HEK293 (cell line): ENCODE measurements at regions not wholly inside any gene's neighbourhood (a gene's known extent, or its start where the extent isn't known, plus 50 kb on each side); places are given as distances from the start of the nearest gene placed in this dataset.

ENCODE experiments used
- CTCF ChIA-PET: fragments of 350-600 bp; formaldehyde crosslinking; extraction: SDS; loops from one replicate; lab custom pipeline; 2021; ENCODE audit warnings: antibody characterized with exemption; lab: Yijun Ruan, JAX
- POLR2A ChIA-PET: fragments of 300-600 bp; formaldehyde crosslinking; extraction: SDS; loops from one replicate; lab custom pipeline; 2020; ENCODE audit warnings: antibody characterized with exemption, inconsistent platforms; lab: Yijun Ruan, JAX
- H3K27ac ChIP-seq: fragments of 200-500 bp; sonication (Bioruptor generic); 2 replicates; pipeline ENCODE4 v1.5.1; 2014; ENCODE audit warnings: low read depth, low read length, control low read depth, inconsistent platforms; ENCODE audit errors: extremely low read depth
- H3K36me3 ChIP-seq, 2 experiments: fragments of 200-500 bp in 1 of 2; sonication (Bioruptor generic) in 1 of 2; 1 replicate in 1 of 2; 2 replicates in 1 of 2; pipeline ENCODE4 v1.5.1; 2014 to 2017; ENCODE audit warnings: inconsistent platforms in 2 of 2, low read length in 2 of 2; ENCODE audit not compliant: control insufficient read depth in 2 of 2, insufficient read depth in 1 of 2
- H3K4me1 ChIP-seq: fragments of 200-500 bp; sonication (Bioruptor generic); 2 replicates; pipeline ENCODE4 v1.5.1; 2014; ENCODE audit warnings: mild to moderate bottlenecking, low read length, inconsistent platforms; ENCODE audit not compliant: control insufficient read depth, insufficient read depth
- H3K4me3 ChIP-seq: 2 replicates; pipeline ENCODE4 v1.5.1; 2011; ENCODE audit warnings: low read depth, mild to moderate bottlenecking, control low read depth, low read length, moderate library complexity
- H3K9me3 ChIP-seq: fragments of 200-500 bp; sonication (Bioruptor generic); 2 replicates; pipeline ENCODE4 v1.5.1; 2014; ENCODE audit warnings: low read depth, low read length, inconsistent platforms; ENCODE audit not compliant: control insufficient read depth, insufficient read depth
- CTCF ChIP-seq: fragments of 450-650 bp; formaldehyde crosslinking; IDR thresholded peaks from 2 replicates; pipeline ENCODE4 v1.5.1; 2016; ENCODE audit warnings: missing biosample characterization, missing genetic modification characterization
- GLI4 ChIP-seq: fragments of 450-650 bp; formaldehyde crosslinking; IDR thresholded peaks from 2 replicates; pipeline ENCODE4 v1.5.1; 2016; ENCODE audit warnings: missing biosample characterization, missing genetic modification characterization
- INSM2 ChIP-seq: fragments of 450-650 bp; formaldehyde crosslinking; IDR thresholded peaks from 2 replicates; pipeline ENCODE4 v1.5.1; 2016; ENCODE audit warnings: missing biosample characterization, missing genetic modification characterization
- MEIS1 ChIP-seq: sonication (generic); formaldehyde crosslinking; IDR thresholded peaks from 2 replicates; pipeline ENCODE4 v1.8.1; 2022; ENCODE audit warnings: missing genetic modification reagents, mild to moderate bottlenecking, borderline replicate concordance
- PRDM10 ChIP-seq: fragments of 450-650 bp; formaldehyde crosslinking; IDR thresholded peaks from 2 replicates; pipeline ENCODE4 v1.5.1; 2016; ENCODE audit warnings: missing biosample characterization, missing genetic modification characterization
- SCRT2 ChIP-seq: fragments of 450-650 bp; formaldehyde crosslinking; IDR thresholded peaks from 2 replicates; pipeline ENCODE4 v1.5.1; 2016; ENCODE audit warnings: missing biosample characterization, missing genetic modification characterization
- YY2 ChIP-seq: fragments of 450-650 bp; formaldehyde crosslinking; IDR thresholded peaks from 2 replicates; pipeline ENCODE4 v1.5.1; 2016; ENCODE audit warnings: missing biosample characterization, missing genetic modification characterization
- ZBTB20 ChIP-seq: fragments of 450-650 bp; formaldehyde crosslinking; IDR thresholded peaks from 2 replicates; pipeline ENCODE4 v1.5.1; 2016; ENCODE audit warnings: missing biosample characterization, missing genetic modification characterization
- ZBTB6 ChIP-seq: fragments of 450-650 bp; formaldehyde crosslinking; IDR thresholded peaks from 2 replicates; pipeline ENCODE4 v1.5.1; 2017; ENCODE audit warnings: missing biosample characterization, missing genetic modification characterization
- ZFP37 ChIP-seq: fragments of 450-650 bp; formaldehyde crosslinking; IDR thresholded peaks from 2 replicates; pipeline ENCODE4 v1.5.1; 2016; ENCODE audit warnings: missing biosample characterization, missing genetic modification characterization
- ZIC2 ChIP-seq: fragments of 450-650 bp; formaldehyde crosslinking; IDR thresholded peaks from 2 replicates; pipeline ENCODE4 v1.5.1; 2016; ENCODE audit warnings: missing biosample characterization, missing genetic modification characterization
- ZNF155 ChIP-seq: fragments of 450-650 bp; formaldehyde crosslinking; IDR thresholded peaks from 2 replicates; pipeline ENCODE4 v1.5.1; 2016; ENCODE audit warnings: missing biosample characterization, missing genetic modification characterization
- ZNF157 ChIP-seq: fragments of 450-650 bp; formaldehyde crosslinking; IDR thresholded peaks from 2 replicates; pipeline ENCODE4 v1.5.1; 2016; ENCODE audit warnings: missing biosample characterization, missing genetic modification characterization
- ZNF184 ChIP-seq: fragments of 450-650 bp; IDR thresholded peaks from 2 replicates; pipeline ENCODE4 v1.5.1; 2018; ENCODE audit warnings: missing biosample characterization, mild to moderate bottlenecking, missing genetic modification characterization
- ZNF202 ChIP-seq: fragments of 450-650 bp; formaldehyde crosslinking; IDR thresholded peaks from 2 replicates; pipeline ENCODE4 v1.5.1; 2016; ENCODE audit warnings: missing biosample characterization, missing genetic modification characterization, borderline replicate concordance
- ZNF350 ChIP-seq: fragments of 450-650 bp; formaldehyde crosslinking; IDR thresholded peaks from 2 replicates; pipeline ENCODE4 v1.5.0; 2017; ENCODE audit warnings: missing biosample characterization, mild to moderate bottlenecking, missing genetic modification characterization
- ZNF366 ChIP-seq: fragments of 450-650 bp; formaldehyde crosslinking; conservative IDR thresholded peaks from 2 replicates; pipeline ENCODE4 v1.5.1; 2016; ENCODE audit warnings: missing biosample characterization, missing genetic modification characterization
- ZNF433 ChIP-seq: fragments of 450-650 bp; formaldehyde crosslinking; IDR thresholded peaks from 2 replicates; pipeline ENCODE4 v1.5.1; 2016; ENCODE audit warnings: missing biosample characterization, missing genetic modification characterization, low read depth
- ZNF473 ChIP-seq: fragments of 450-650 bp; formaldehyde crosslinking; IDR thresholded peaks from 2 replicates; pipeline ENCODE4 v1.5.1; 2017; ENCODE audit warnings: missing biosample characterization, missing genetic modification characterization
- ZNF501 ChIP-seq: fragments of 450-650 bp; formaldehyde crosslinking; IDR thresholded peaks from 2 replicates; pipeline ENCODE4 v1.5.1; 2016; ENCODE audit warnings: missing biosample characterization, missing genetic modification characterization
- ZNF560 ChIP-seq: fragments of 450-650 bp; formaldehyde crosslinking; IDR thresholded peaks from 2 replicates; pipeline ENCODE4 v1.5.1; 2017; ENCODE audit warnings: missing biosample characterization, missing genetic modification characterization, borderline replicate concordance
- ZNF571 ChIP-seq: fragments of 450-650 bp; formaldehyde crosslinking; IDR thresholded peaks from 2 replicates; pipeline ENCODE4 v1.5.0; 2017; ENCODE audit warnings: missing biosample characterization, missing genetic modification characterization
- ZNF610 ChIP-seq: fragments of 450-650 bp; formaldehyde crosslinking; IDR thresholded peaks from 2 replicates; pipeline ENCODE4 v1.5.1; 2016; ENCODE audit warnings: missing biosample characterization, missing genetic modification characterization, borderline replicate concordance
- ZNF692 ChIP-seq: fragments of 450-650 bp; formaldehyde crosslinking; IDR thresholded peaks from 2 replicates; pipeline ENCODE4 v1.5.1; 2016; ENCODE audit warnings: missing biosample characterization, missing genetic modification characterization
- ZNF843 ChIP-seq: fragments of 450-650 bp; formaldehyde crosslinking; IDR thresholded peaks from 2 replicates; pipeline ENCODE4 v1.5.1; 2016; ENCODE audit warnings: missing biosample characterization, missing genetic modification characterization

GRCh38 chr12:17478908-17479673 is 610.9 kb downstream of the RERGL start:
- H3K36me3 ChIP-seq: no peaks in the 10 kb centered on the region
- POLR2A ChIA-PET: no interaction called here
- TF ChIP-seq ZNF692 (no peak), ZFP37 (no peak), ZNF350 (no peak), ZNF560 (tag by site-specific recombination) (no peak), ZNF157 (tag by site-specific recombination) (no peak), ZNF843 (tag by site-specific recombination) (no peak), ZNF184 (tag by site-specific recombination) (no peak), ZNF571 (no peak), ZNF202 (tag by site-specific recombination) (no peak), SCRT2 (no peak), CTCF (tag by site-specific recombination) (no peak), ZBTB20 (tag by site-specific recombination) (no peak), ZNF433 (no peak), ZNF473 (tag by site-specific recombination) (no peak), ZNF155 (no peak), PRDM10 (tag by site-specific recombination) (no peak), ZIC2 (tag by site-specific recombination) (no peak), INSM2 (tag by site-specific recombination) (no peak)
- TF ChIP-seq, all 188 proteins: peak for 0
- Histone ChIP-seq H3K4me3 (no peak overlapping the region), H3K9me3 (no peaks in the 10 kb centered on the region), H3K27ac (no peak overlapping the region), H3K4me1 (no peaks in the 10 kb centered on the region)
- CTCF ChIA-PET: no interaction called here

GRCh38 chr12:17470460-17470859 is 619.5 kb downstream of the RERGL start:
- Histone ChIP-seq H3K4me3 (no peak overlapping the region), H3K27ac (no peak overlapping the region), H3K36me3 (no peaks in the 10 kb centered on the region), H3K4me1 (no peaks in the 10 kb centered on the region), H3K9me3 (no peaks in the 10 kb centered on the region)
- ChIA-PET POLR2A (no interaction called here), CTCF (no interaction called here)
- TF ChIP-seq GLI4 (no peak), ZNF610 (no peak), ZNF560 (tag by site-specific recombination) (no peak), ZNF501 (tag by site-specific recombination) (no peak), ZBTB6 (tag by site-specific recombination) (no peak), YY2 (tag by site-specific recombination) (no peak), MEIS1 (CRISPR knock-in tag) (no peak), ZNF366 (tag by site-specific recombination) (no peak)
